Upper lobe of left lung (tissue), 4 donors: ENCODE measurements at regions not wholly inside any gene's neighbourhood (a gene's known extent, or its start where the extent isn't known, plus 50 kb on each side); places are given as distances from the start of the nearest gene placed in this dataset.

Experiments used
- POLR2AphosphoS5 ChIP-seq, 2 donors: sonication (generic); formaldehyde crosslinking; IDR thresholded peaks; one replicate each; pipeline ENCODE4 v1.5.1; 2017; ENCODE audit warnings: antibody characterized with exemption in 2 of 2
- TF ChIP-seq, protein P1 (sequence below), 6 experiments: fragments of 450-650 bp in 4 of 6; fragments of 200-600 bp in 2 of 6; sonication (generic) in 2 of 6; IDR thresholded peaks; one replicate each; pipeline ENCODE4 v1.5.1; 2016 to 2019; ENCODE audit warnings: antibody characterized with exemption in 6 of 6

DNA sequence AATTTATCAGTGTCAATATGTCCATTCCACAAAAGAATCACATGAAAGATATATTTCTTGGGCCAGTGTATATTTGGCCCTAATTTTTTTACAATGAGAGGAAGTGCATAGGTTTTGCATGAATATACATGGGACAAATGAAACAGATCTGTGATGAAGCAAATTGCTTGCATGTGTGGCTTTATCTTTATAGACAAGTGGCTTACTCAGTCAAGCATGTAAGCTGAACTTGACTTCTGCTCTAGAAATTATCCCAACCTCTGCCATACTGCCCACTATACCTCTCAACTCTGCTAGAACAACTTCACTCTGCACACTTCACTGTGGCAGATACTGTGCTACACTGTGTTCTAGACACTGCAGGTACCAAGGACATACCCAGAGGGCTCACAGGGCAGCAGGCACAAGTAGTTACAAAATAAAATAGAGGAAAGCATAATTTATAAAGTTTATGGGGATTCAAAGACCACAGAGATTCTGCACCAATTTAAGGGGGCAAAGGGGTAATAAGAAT is 349.2 kb upstream of the HSF2 start:
- TF ChIP-seq, protein P1, sequence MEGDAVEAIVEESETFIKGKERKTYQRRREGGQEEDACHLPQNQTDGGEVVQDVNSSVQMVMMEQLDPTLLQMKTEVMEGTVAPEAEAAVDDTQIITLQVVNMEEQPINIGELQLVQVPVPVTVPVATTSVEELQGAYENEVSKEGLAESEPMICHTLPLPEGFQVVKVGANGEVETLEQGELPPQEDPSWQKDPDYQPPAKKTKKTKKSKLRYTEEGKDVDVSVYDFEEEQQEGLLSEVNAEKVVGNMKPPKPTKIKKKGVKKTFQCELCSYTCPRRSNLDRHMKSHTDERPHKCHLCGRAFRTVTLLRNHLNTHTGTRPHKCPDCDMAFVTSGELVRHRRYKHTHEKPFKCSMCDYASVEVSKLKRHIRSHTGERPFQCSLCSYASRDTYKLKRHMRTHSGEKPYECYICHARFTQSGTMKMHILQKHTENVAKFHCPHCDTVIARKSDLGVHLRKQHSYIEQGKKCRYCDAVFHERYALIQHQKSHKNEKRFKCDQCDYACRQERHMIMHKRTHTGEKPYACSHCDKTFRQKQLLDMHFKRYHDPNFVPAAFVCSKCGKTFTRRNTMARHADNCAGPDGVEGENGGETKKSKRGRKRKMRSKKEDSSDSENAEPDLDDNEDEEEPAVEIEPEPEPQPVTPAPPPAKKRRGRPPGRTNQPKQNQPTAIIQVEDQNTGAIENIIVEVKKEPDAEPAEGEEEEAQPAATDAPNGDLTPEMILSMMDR (IDR thresholded peaks at IDR 0.05): no peak
- no peak for TF ChIP-seq POLR2AphosphoS5 (IDR thresholded peaks at IDR 0.05)
